ENCODE measurements at regions not wholly inside any gene's neighbourhood (a gene's known extent, or its start where the extent isn't known, plus 50 kb on each side); places are given as distances from the start of the nearest gene placed in this dataset.

GRCh38 chr5:102077920-102078319, 218.2 kb downstream of the SLCO4C1 start:
- no peak for TF ChIP-seq CTCF (conservative IDR thresholded peaks at IDR 0.05; ENCODE audit: low read length)
- TF ChIP-seq EZH2phosphoT487 (IDR thresholded peaks at IDR 0.05; ENCODE audit: borderline replicate concordance) = no peak
